ENCODE measurements at regions not wholly inside any gene's neighbourhood (a gene's known extent, or its start where the extent isn't known, plus 50 kb on each side); places are given as distances from the start of the nearest gene placed in this dataset.

- TF ChIP-seq TARDBP (IDR thresholded peaks at IDR 0.05) (no peak), SUZ12 (IDR thresholded peaks at IDR 0.05) (no peak), BHLHE40 (IDR thresholded peaks at IDR 0.05; ENCODE audit: borderline replicate concordance) (no peak), NFRKB (IDR thresholded peaks at IDR 0.05) (no peak), FOXM1 (IDR thresholded peaks at IDR 0.05; ENCODE audit: borderline replicate concordance) (no peak), FOXA1 (IDR thresholded peaks at IDR 0.05) (no peak), SP1 (IDR thresholded peaks at IDR 0.05) (no peak), L3MBTL2 (conservative IDR thresholded peaks at IDR 0.05) (no peak), FOXK2 (IDR thresholded peaks at IDR 0.05) (no peak), HDGF (IDR thresholded peaks at IDR 0.05; ENCODE audit: borderline replicate concordance) (no peak)
Observed at GRCh38 chr16:89040861-89041570, 52.6 kb upstream of the ACSF3 start.

All from HEK293T (cell line).